NCI-H1048 (cell line): ENCODE measurements at regions not wholly inside any gene's neighbourhood (a gene's known extent, or its start where the extent isn't known, plus 50 kb on each side); places are given as distances from the start of the nearest gene placed in this dataset.
"Not testable (repeated sequence)": the region's sequence is repeated elsewhere in the genome, so short reads cannot be mapped to it uniquely, and the experiment has no call there.

Experiments used
- DNase-seq: peaks from one replicate; lab custom pipeline; 2025; lab: John Stamatoyannopoulos, UW

- DNase-seq = no peak
Observed at GRCh38 chr2:194363295-194363694, 1293.7 kb upstream of the SLC39A10 start.

GRCh38 chr2:194352505-194352904 lies 1304.5 kb upstream of the SLC39A10 start:
- DNase-seq = no peak

- DNase-seq = no peak
Observed at GRCh38 chr2:194346193-194346592, 1310.8 kb upstream of the SLC39A10 start.

- no peak for DNase-seq
Observed at GRCh38 chr2:194345347-194345746, 1311.7 kb upstream of the SLC39A10 start.

GRCh38 chr2:194343167-194343566 lies 1313.9 kb upstream of the SLC39A10 start:
- DNase-seq = no peak

- no peak for DNase-seq
Observed at GRCh38 chr2:194332799-194333490, 1324.1 kb upstream of the SLC39A10 start.

- DNase-seq = no peak
Observed at GRCh38 chr2:194328456-194328855, 1328.6 kb upstream of the SLC39A10 start.

- no peak for DNase-seq
Observed at GRCh38 chr2:194327196-194327888, 1329.7 kb upstream of the SLC39A10 start.

- DNase-seq = no peak
Observed at GRCh38 chr2:194323740-194324139, 1333.3 kb upstream of the SLC39A10 start.

- DNase-seq = no peak
Observed at GRCh38 chr2:194320520-194320919, 1336.5 kb upstream of the SLC39A10 start.

- no peak for DNase-seq
Observed at GRCh38 chr2:194319222-194319992, 1337.6 kb upstream of the SLC39A10 start.

- DNase-seq = no peak
Observed at GRCh38 chr2:194314042-194314441, 1343.0 kb upstream of the SLC39A10 start.

GRCh38 chr2:194304191-194304590 lies 1352.8 kb upstream of the SLC39A10 start:
- no peak for DNase-seq

GRCh38 chr2:194301946-194302345 lies 1355.1 kb upstream of the SLC39A10 start:
- DNase-seq = no peak

- DNase-seq = no peak
Observed at GRCh38 chr2:194294156-194294555, 1362.9 kb upstream of the SLC39A10 start.

GRCh38 chr2:194291104-194291503 lies 1365.9 kb upstream of the SLC39A10 start:
- no peak for DNase-seq

GRCh38 chr2:194289712-194290346 lies 1367.2 kb upstream of the SLC39A10 start:
- no peak for DNase-seq

GRCh38 chr2:194276667-194277066 lies 1380.4 kb upstream of the SLC39A10 start:
- DNase-seq = not testable (repeated sequence)

GRCh38 chr2:194271293-194271961 lies 1385.6 kb upstream of the SLC39A10 start:
- no peak for DNase-seq

GRCh38 chr2:194270648-194271047 lies 1386.4 kb upstream of the SLC39A10 start:
- DNase-seq = no peak

- DNase-seq = no peak
Observed at GRCh38 chr2:194264586-194264985, 1392.4 kb upstream of the SLC39A10 start.

- no peak for DNase-seq
Observed at GRCh38 chr2:194260185-194260584, 1396.8 kb upstream of the SLC39A10 start.
